BJ (cell line): ENCODE measurements at regions not wholly inside any gene's neighbourhood (a gene's known extent, or its start where the extent isn't known, plus 50 kb on each side); places are given as distances from the start of the nearest gene placed in this dataset.

ENCODE experiments used
- CTCF ChIA-PET: fragments of 350-600 bp; formaldehyde crosslinking; extraction: SDS; loops from one replicate; lab custom pipeline; 2021; ENCODE audit warnings: antibody characterized with exemption, inconsistent platforms; lab: Yijun Ruan, JAX
- POLR2A ChIA-PET: fragments of 300-600 bp; sonication (Branson Sonifier 250); formaldehyde crosslinking; extraction: SDS; loops from one replicate; lab custom pipeline; 2021; ENCODE audit warnings: antibody characterized with exemption; lab: Charles Lee
- DNase-seq: peaks from one replicate; pipeline ENCODE4 v3.0.0-alpha.2; 2011; ENCODE audit warnings: low read depth
- H3K27me3 ChIP-seq: 2 replicates; pipeline ENCODE4 v1.6.0; 2011; ENCODE audit warnings: low read length; ENCODE audit not compliant: control insufficient read depth, insufficient read depth
- H3K36me3 ChIP-seq: 2 replicates; pipeline ENCODE4 v1.5.1; 2011; ENCODE audit warnings: low read length; ENCODE audit not compliant: control insufficient read depth, insufficient read depth
- H3K4me3 ChIP-seq: 2 replicates; pipeline ENCODE4 v1.5.1; 2011; ENCODE audit warnings: low read depth, mild to moderate bottlenecking, control low read depth, low read length
- TF ChIP-seq, protein P1 (sequence below): IDR thresholded peaks from 2 replicates; pipeline ENCODE4 v1.5.1; 2011; ENCODE audit warnings: low read depth, mild to moderate bottlenecking, control low read depth, inconsistent platforms, low read length, moderate library complexity; ENCODE audit not compliant: insufficient read depth

DNA sequence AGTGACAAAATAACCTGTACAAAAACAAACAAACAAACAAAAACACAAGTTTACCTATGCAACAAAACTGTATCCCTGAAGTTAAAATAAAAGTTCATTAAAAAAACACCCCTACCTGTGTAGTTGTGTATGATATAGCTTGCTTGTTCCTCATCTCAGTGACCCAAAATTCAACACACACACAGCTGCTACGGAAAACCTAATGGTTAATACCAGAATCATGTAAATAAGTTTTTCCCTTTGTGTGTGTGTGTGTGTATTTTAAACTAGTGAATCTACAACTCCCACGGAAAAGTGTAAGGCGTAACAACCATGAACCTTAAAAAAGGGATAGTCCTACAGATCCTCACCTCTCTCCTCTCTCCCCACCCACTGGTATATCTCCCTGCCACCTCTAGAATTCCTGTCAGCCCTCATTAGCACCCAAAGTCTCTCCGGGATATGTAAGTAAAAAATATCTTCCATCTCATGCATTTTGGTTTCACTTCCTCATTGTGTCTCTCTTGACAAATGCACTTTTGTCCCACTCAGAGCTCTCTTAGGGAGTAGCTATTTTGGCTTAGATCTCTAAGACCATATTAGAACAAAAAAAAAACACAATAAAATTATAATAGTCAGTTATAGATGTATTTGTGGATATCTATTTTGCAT is 2236.5 kb downstream of the PCDH9 start:
- Histone ChIP-seq H3K27me3 (no peaks in the 10 kb centered on the region), H3K36me3 (no peaks in the 10 kb centered on the region), H3K4me3 (no peak overlapping the region)
- DNase-seq, result no peak
- TF ChIP-seq, protein P1, sequence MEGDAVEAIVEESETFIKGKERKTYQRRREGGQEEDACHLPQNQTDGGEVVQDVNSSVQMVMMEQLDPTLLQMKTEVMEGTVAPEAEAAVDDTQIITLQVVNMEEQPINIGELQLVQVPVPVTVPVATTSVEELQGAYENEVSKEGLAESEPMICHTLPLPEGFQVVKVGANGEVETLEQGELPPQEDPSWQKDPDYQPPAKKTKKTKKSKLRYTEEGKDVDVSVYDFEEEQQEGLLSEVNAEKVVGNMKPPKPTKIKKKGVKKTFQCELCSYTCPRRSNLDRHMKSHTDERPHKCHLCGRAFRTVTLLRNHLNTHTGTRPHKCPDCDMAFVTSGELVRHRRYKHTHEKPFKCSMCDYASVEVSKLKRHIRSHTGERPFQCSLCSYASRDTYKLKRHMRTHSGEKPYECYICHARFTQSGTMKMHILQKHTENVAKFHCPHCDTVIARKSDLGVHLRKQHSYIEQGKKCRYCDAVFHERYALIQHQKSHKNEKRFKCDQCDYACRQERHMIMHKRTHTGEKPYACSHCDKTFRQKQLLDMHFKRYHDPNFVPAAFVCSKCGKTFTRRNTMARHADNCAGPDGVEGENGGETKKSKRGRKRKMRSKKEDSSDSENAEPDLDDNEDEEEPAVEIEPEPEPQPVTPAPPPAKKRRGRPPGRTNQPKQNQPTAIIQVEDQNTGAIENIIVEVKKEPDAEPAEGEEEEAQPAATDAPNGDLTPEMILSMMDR, result no peak
- ChIA-PET CTCF (interaction anchor here (0.6 kb wide), 1 partner anchor 25 kb away, joined by 3 read pairs; no protein-coding TSS in a partner anchor), POLR2A (no interaction called here)

DNA sequence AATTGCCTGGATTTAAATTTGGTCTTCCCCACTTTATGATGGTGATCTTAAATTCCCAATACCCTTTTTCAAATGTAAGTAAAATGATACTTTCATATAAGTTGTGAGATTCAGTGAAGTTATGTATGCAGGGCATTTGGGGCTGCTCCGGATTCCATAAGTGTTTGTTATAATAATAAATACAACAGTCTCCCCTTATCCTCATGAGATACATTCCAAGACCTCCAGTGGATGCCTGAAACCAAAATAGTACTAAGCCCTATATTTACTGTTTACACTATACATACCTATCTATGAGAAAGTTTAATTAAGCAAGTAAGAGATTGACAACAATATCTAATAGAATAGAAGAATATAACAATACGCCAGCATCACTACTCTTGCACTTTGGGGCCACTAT is 2237.8 kb downstream of the PCDH9 start:
- H3K4me3 ChIP-seq, result no peak overlapping the region
- TF ChIP-seq, protein P1, result no peak
- no peaks in the 10 kb centered on the region for H3K27me3 ChIP-seq
- no peak for DNase-seq
- ChIA-PET CTCF (no interaction called here), POLR2A (no interaction called here)
- no peaks in the 10 kb centered on the region for H3K36me3 ChIP-seq

DNA sequence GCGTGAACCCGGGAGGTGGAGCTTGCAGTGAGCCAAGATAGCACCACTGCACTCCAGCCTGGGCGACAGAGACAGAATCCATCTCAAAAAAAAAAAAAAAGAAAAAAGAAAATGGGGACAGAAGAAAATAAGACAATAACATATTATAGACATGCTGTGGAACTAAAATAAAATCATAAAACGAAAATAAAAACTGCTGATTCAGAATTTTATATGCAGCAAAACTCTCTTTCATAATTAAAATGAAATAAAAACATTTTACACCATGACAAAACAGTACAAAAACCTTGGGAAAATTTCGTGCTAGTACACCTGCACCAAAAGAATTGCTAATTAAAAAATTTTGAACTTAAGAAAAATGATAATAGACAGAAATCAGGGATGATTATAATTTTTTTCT is 2245.1 kb downstream of the PCDH9 start:
- TF ChIP-seq, protein P1, result no peak
- POLR2A ChIA-PET, result no interaction called here
- no peak overlapping the region for H3K4me3 ChIP-seq
- DNase-seq, result no peak
- no peaks in the 10 kb centered on the region for H3K27me3 ChIP-seq
- CTCF ChIA-PET, result no interaction called here
- no peaks in the 10 kb centered on the region for H3K36me3 ChIP-seq

DNA sequence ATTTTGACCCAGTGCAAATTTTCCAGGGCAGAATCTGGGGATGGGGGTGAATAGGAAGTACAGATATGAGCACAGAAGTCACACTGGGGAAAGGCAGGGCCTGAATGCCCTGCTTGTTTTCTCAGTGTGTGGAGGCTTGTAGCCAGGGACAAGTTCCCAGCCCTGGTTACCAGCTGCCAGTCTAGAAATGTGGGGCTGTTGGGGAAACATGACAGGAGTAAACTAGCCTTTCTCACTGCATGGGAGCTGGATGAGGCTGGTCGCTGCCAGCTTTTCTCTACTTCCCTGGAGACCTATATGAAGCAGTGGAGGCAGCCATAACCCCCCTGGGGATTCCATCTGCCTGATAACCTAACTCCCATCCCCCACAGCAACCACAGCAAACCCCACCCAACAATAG is 2267.7 kb downstream of the PCDH9 start:
- H3K27me3 ChIP-seq, result no peaks in the 10 kb centered on the region
- H3K36me3 ChIP-seq, result no peaks in the 10 kb centered on the region
- CTCF ChIA-PET, result interaction anchor here (0.9 to 1.1 kb wide), 2 partner anchors 9 to 14 kb away, joined by 3 read pairs; no protein-coding TSS in a partner anchor
- TF ChIP-seq, protein P1, result no peak
- POLR2A ChIA-PET, result no interaction called here
- no peak overlapping the region for H3K4me3 ChIP-seq
- DNase-seq, result no peak

DNA sequence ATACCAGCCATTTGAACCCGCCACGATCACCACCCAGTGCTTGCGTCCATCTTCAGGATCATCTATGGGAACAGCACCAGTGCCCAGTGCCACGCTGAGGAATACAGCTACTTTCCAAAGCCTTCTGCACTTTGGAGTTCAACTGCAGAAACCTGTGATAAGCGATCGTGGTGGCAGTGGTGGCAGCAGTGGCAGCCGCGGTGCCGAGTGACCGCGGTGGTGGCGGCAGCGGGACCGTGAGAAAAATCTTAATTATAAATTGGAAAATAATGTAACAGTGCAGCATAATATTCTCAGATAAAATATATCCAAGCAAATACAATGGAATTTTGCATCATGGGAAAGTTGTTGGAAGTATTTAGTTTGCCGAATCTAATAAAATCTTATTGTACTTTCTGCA is 2270.9 kb downstream of the PCDH9 start:
- Histone ChIP-seq H3K36me3 (no peaks in the 10 kb centered on the region), H3K4me3 (no peak overlapping the region), H3K27me3 (no peaks in the 10 kb centered on the region)
- DNase-seq, result no peak
- ChIA-PET POLR2A (no interaction called here), CTCF (no interaction called here)
- TF ChIP-seq, protein P1, result no peak
